OCI-LY3 (cell line): ENCODE measurements at regions not wholly inside any gene's neighbourhood (a gene's known extent, or its start where the extent isn't known, plus 50 kb on each side); places are given as distances from the start of the nearest gene placed in this dataset.

ENCODE experiments used
- EZH2phosphoT487 ChIP-seq: fragments of 200-600 bp; shearing (Covaris generic); IDR thresholded peaks from 2 replicates; pipeline ENCODE4 v1.6.1; 2018; ENCODE audit warnings: antibody characterized with exemption, mixed run types, low read depth
- TF ChIP-seq, protein P1 (sequence below): fragments of 200-600, 300-600 bp; sonication (generic); IDR thresholded peaks from 2 replicates; pipeline ENCODE4 v1.5.1; 2014; ENCODE audit warnings: antibody characterized with exemption, low read length, low read depth

GRCh38 chr4:10965196-10965595, 280.6 kb upstream of the CLNK start:
- TF ChIP-seq, protein P1, sequence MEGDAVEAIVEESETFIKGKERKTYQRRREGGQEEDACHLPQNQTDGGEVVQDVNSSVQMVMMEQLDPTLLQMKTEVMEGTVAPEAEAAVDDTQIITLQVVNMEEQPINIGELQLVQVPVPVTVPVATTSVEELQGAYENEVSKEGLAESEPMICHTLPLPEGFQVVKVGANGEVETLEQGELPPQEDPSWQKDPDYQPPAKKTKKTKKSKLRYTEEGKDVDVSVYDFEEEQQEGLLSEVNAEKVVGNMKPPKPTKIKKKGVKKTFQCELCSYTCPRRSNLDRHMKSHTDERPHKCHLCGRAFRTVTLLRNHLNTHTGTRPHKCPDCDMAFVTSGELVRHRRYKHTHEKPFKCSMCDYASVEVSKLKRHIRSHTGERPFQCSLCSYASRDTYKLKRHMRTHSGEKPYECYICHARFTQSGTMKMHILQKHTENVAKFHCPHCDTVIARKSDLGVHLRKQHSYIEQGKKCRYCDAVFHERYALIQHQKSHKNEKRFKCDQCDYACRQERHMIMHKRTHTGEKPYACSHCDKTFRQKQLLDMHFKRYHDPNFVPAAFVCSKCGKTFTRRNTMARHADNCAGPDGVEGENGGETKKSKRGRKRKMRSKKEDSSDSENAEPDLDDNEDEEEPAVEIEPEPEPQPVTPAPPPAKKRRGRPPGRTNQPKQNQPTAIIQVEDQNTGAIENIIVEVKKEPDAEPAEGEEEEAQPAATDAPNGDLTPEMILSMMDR = no peak
- no peak for TF ChIP-seq EZH2phosphoT487
